GM18861 (cell line): ENCODE measurements at regions not wholly inside any gene's neighbourhood (a gene's known extent, or its start where the extent isn't known, plus 50 kb on each side); places are given as distances from the start of the nearest gene placed in this dataset.

Experiments
- ATAC-seq: cut with Tn5 transposase; IDR thresholded peaks from one replicate; pipeline ENCODE4 v1.9.1; 2021; ENCODE audit not compliant: unreplicated experiment

- ATAC-seq = no peak
These were observed 1286.7 kb downstream of the TBC1D22A start for GRCh38 chr22:48049116-48049515.

- ATAC-seq = no peak
These were observed 1285.5 kb downstream of the TBC1D22A start for GRCh38 chr22:48047722-48048500.

GRCh38 chr22:48045369-48045768 is 1282.9 kb downstream of the TBC1D22A start:
- no peak for ATAC-seq

- ATAC-seq = no peak
These were observed 1282.1 kb downstream of the TBC1D22A start for GRCh38 chr22:48044487-48045060.

- ATAC-seq = no peak
These were observed 1281.1 kb downstream of the TBC1D22A start for GRCh38 chr22:48043581-48043980.

GRCh38 chr22:48042621-48043395 is 1280.4 kb downstream of the TBC1D22A start:
- ATAC-seq = no peak

GRCh38 chr22:48039326-48039725 is 1276.9 kb downstream of the TBC1D22A start:
- ATAC-seq = no peak

- ATAC-seq = no peak
These were observed 1275.2 kb downstream of the TBC1D22A start for GRCh38 chr22:48037618-48038017.

GRCh38 chr22:48035897-48036296 is 1273.4 kb downstream of the TBC1D22A start:
- no peak for ATAC-seq

- no peak for ATAC-seq
These were observed 1269.1 kb downstream of the TBC1D22A start for GRCh38 chr22:48031589-48031988.

GRCh38 chr22:48025096-48025495 is 1262.6 kb downstream of the TBC1D22A start:
- ATAC-seq = no peak

- ATAC-seq = no peak
These were observed 1259.5 kb downstream of the TBC1D22A start for GRCh38 chr22:48021991-48022401.

GRCh38 chr22:48018346-48018745 is 1255.9 kb downstream of the TBC1D22A start:
- no peak for ATAC-seq

GRCh38 chr22:48015701-48016100 is 1253.3 kb downstream of the TBC1D22A start:
- ATAC-seq = no peak

- no peak for ATAC-seq
These were observed 1242.5 kb downstream of the TBC1D22A start for GRCh38 chr22:48004936-48005335.

- ATAC-seq = no peak
These were observed 1241.6 kb downstream of the TBC1D22A start for GRCh38 chr22:48004038-48004437.

GRCh38 chr22:48001101-48001500 is 1238.7 kb downstream of the TBC1D22A start:
- ATAC-seq = no peak

- ATAC-seq = no peak
These were observed 1235.2 kb downstream of the TBC1D22A start for GRCh38 chr22:47997612-47998011.

- ATAC-seq = no peak
These were observed 1234.7 kb downstream of the TBC1D22A start for GRCh38 chr22:47997052-47997590.

- ATAC-seq = no peak
These were observed 1234.0 kb downstream of the TBC1D22A start for GRCh38 chr22:47996446-47996857.

- ATAC-seq = no peak
These were observed 1233.3 kb downstream of the TBC1D22A start for GRCh38 chr22:47995718-47996117.

GRCh38 chr22:47995264-47995627 is 1232.8 kb downstream of the TBC1D22A start:
- no peak for ATAC-seq
